IMR-90 (cell line): ENCODE measurements at regions not wholly inside any gene's neighbourhood (a gene's known extent, or its start where the extent isn't known, plus 50 kb on each side); places are given as distances from the start of the nearest gene placed in this dataset.

Source experiments
- ATAC-seq: fragments of 200-7000 bp; cut with Tn5 transposase; 2 replicates; pipeline ENCODE4 v1.9.1; 2020; ENCODE audit warnings: low read depth, mild to moderate bottlenecking, moderate library complexity
- BruUV-seq: library from RNA; stranded (reverse); fragments of 400-500 nt; replicated peaks from 2 replicates; lab custom pipeline; 2021; lab: Mats Ljungman, UMichigan
- CTCF ChIA-PET: fragments of 300-600 bp; formaldehyde crosslinking; extraction: SDS; loops from one replicate; lab custom pipeline; 2021; ENCODE audit warnings: antibody characterized with exemption; lab: Yijun Ruan, JAX
- POLR2A ChIA-PET: fragments of 300-600 bp; sonication (Branson Sonifier 250); formaldehyde crosslinking; loops from one replicate; lab custom pipeline; 2022; ENCODE audit warnings: antibody characterized with exemption; ENCODE audit not compliant: unreplicated experiment; lab: Charles Lee
- DNase-seq: peaks from one replicate; pipeline ENCODE4 v3.0.0; 2013
- H2AFZ ChIP-seq: replicated peaks from 2 replicates; pipeline ENCODE3; 2013; ENCODE audit warnings: low read length, mild to moderate bottlenecking; ENCODE audit not compliant: poor library complexity
- H2AK5ac ChIP-seq: 2 replicates; pipeline ENCODE4 v1.6.1; 2013; ENCODE audit warnings: low read depth, low read length, inconsistent platforms
- H2AK9ac ChIP-seq: replicated peaks from 2 replicates; pipeline ENCODE3; 2013; ENCODE audit warnings: mild to moderate bottlenecking, low read depth, low read length, moderate library complexity; ENCODE audit not compliant: poor library complexity
- H2BK120ac ChIP-seq: 2 replicates; pipeline ENCODE4 v1.6.1; 2013; ENCODE audit warnings: low read depth, low read length, inconsistent platforms
- H2BK15ac ChIP-seq: 3 replicates; pipeline ENCODE4 v1.6.1; 2013; ENCODE audit warnings: low read depth, low read length, inconsistent platforms
- H2BK20ac ChIP-seq: 2 replicates; pipeline ENCODE4 v1.6.1; 2013; ENCODE audit warnings: low read depth, mild to moderate bottlenecking, inconsistent platforms, low read length, moderate library complexity
- H2BK5ac ChIP-seq: 2 replicates; pipeline ENCODE4 v1.6.1; 2013; ENCODE audit warnings: mild to moderate bottlenecking, low read depth, low read length, inconsistent platforms; ENCODE audit not compliant: poor library complexity, severe bottlenecking
- H3K14ac ChIP-seq: replicated peaks from 2 replicates; pipeline ENCODE4 v1.6.1; 2013; ENCODE audit warnings: low read depth, low read length, inconsistent platforms
- H3K18ac ChIP-seq: 2 replicates; pipeline ENCODE4 v1.6.1; 2013; ENCODE audit warnings: low read depth, low read length, control low read depth
- H3K23ac ChIP-seq: 2 replicates; pipeline ENCODE4 v1.6.1; 2013; ENCODE audit warnings: low read depth, low read length, inconsistent platforms
- H3K27ac ChIP-seq: 2 replicates; pipeline ENCODE4 v1.5.1; 2013; ENCODE audit warnings: mild to moderate bottlenecking, control low read depth, low read length; ENCODE audit not compliant: insufficient read depth
- H3K27me3 ChIP-seq: 2 replicates; pipeline ENCODE4 v1.6.1; 2013; ENCODE audit warnings: low read length; ENCODE audit not compliant: control insufficient read depth, insufficient read depth
- H3K36me3 ChIP-seq: 2 replicates; pipeline ENCODE4 v1.6.1; 2013; ENCODE audit warnings: low read length, mixed read lengths; ENCODE audit not compliant: control insufficient read depth, insufficient read depth
- H3K4ac ChIP-seq: 2 replicates; pipeline ENCODE4 v1.6.1; 2013; ENCODE audit warnings: low read depth, low read length, inconsistent platforms
- H3K4me1 ChIP-seq: 2 replicates; pipeline ENCODE4 v1.6.1; 2013; ENCODE audit warnings: low read length, mixed read lengths; ENCODE audit not compliant: control insufficient read depth, insufficient read depth
- H3K4me2 ChIP-seq: 2 replicates; pipeline ENCODE4 v1.6.1; 2013; ENCODE audit warnings: low read depth, mild to moderate bottlenecking, control low read depth, low read length, moderate library complexity
- H3K4me3 ChIP-seq: 2 replicates; pipeline ENCODE4 v1.5.1; 2013; ENCODE audit warnings: low read depth, mild to moderate bottlenecking, control low read depth, low read length, moderate library complexity; ENCODE audit not compliant: insufficient read depth
- H3K56ac ChIP-seq: 2 replicates; pipeline ENCODE4 v1.6.1; 2013; ENCODE audit warnings: low read length, inconsistent platforms; ENCODE audit not compliant: insufficient read depth; ENCODE audit errors: extremely low read depth
- H3K79me1 ChIP-seq, 2 experiments: 2 replicates each; pipeline ENCODE4 v1.6.1; 2013; ENCODE audit warnings: low read length in 2 of 2, inconsistent platforms in 1 of 2, low read depth in 1 of 2
- H3K9ac ChIP-seq: 2 replicates; pipeline ENCODE4 v1.6.1; 2013; ENCODE audit warnings: low read depth, low read length, control low read depth
- H3K9me1 ChIP-seq: 2 replicates; pipeline ENCODE4 v1.6.1; 2013; ENCODE audit warnings: low read length, inconsistent platforms; ENCODE audit not compliant: insufficient read depth
- H3K9me3 ChIP-seq: 2 replicates; pipeline ENCODE4 v1.6.1; 2013; ENCODE audit warnings: low read length; ENCODE audit not compliant: control insufficient read depth, insufficient read depth
- H4K20me1 ChIP-seq: 2 replicates; pipeline ENCODE4 v1.6.1; 2013; ENCODE audit warnings: low read length, inconsistent platforms; ENCODE audit not compliant: insufficient read depth
- H4K5ac ChIP-seq: 2 replicates; pipeline ENCODE4 v1.6.1; 2013; ENCODE audit warnings: mild to moderate bottlenecking, low read depth, low read length, control low read depth
- H4K8ac ChIP-seq, 2 experiments: 2 replicates each; pipeline ENCODE4 v1.6.1; 2013; ENCODE audit warnings: low read depth in 2 of 2, low read length in 2 of 2, control low read depth in 1 of 2, inconsistent platforms in 1 of 2
- H4K91ac ChIP-seq: 2 replicates; pipeline ENCODE4 v1.6.1; 2013; ENCODE audit warnings: low read depth, low read length, inconsistent platforms; ENCODE audit not compliant: insufficient read depth
- FOS ChIP-seq: fragments of 150-350 bp; IDR thresholded peaks from 2 replicates; pipeline ENCODE4 v1.6.1; 2016; ENCODE audit warnings: low read depth, low read length
- MAFK ChIP-seq: IDR thresholded peaks from 2 replicates; pipeline ENCODE4 v1.6.1; 2012; ENCODE audit warnings: low read depth, low read length, improper control_type of control experiment
- USF2 ChIP-seq: fragments of 150-350 bp; IDR thresholded peaks from 2 replicates; pipeline ENCODE4 v1.6.1; 2017; ENCODE audit warnings: mild to moderate bottlenecking, antibody characterized with exemption, low read length, low read depth
- WGBS, 2 experiments: methylation state at CpG; one replicate each; pipeline versions ENCODE4 v1.1.5 to v1.1.7; 2013; ENCODE audit warnings: missing lambda C conversion rate in 2 of 2; ENCODE audit not compliant: insufficient read length in 1 of 2; ENCODE audit errors: extremely low coverage in 2 of 2; 5-methylcytosine and 5-hydroxymethylcytosine counted together
- dilution Hi-C: fragments of 300-500 bp; cut with HindIII; formaldehyde crosslinking; loops from one replicate; pipeline ENCODE4 v1.14.3; 2018; ENCODE audit warnings: low sequenced_read_pairs; ENCODE audit not compliant: unreplicated experiment
- in situ Hi-C: fragments of 300-500 bp; cut with MboI; formaldehyde crosslinking; loops from 3 replicates; pipeline ENCODE4 v1.14.3; 2019; ENCODE audit warnings: low sequenced_read_pairs, inconsistent platforms, mixed read lengths
- intact Hi-C: fragments of 100-400 bp; cut with micrococcal nuclease; formaldehyde crosslinking; loops from 2 replicates; pipeline ENCODE4 v1.10.0; 2022

DNA sequence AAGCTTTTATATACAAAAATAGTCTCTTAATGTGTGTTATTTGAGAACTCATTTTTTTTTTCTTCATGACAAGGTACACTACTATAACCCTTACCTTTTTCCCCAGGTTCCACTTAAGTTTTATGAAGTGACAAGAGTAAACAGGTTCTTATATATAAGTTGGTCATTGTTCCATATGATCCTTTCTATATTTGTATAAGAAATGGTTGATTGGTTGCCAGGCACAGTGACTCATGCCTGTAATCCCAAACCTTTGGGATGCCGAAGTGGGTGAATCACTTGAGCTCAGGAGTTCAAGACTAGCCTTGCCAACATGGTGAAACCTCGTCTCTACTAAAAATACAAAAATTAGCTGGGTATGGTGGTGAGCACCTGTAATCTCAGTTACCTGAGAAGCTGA lies 108.3 kb downstream of the PCSK1 start:
- no TSS peak for BruUV-seq
- Histone ChIP-seq H3K4me1 (peaks cover 16% of the 10 kb centered on the region; the same call in 1 of the 2 replicates), H2AFZ (no peak overlapping the region), H2BK5ac (peak overlapping the region; percentile 90), H3K79me1 (no peaks in the 10 kb centered on the region; a peak in 1 of 4 replicates), H4K91ac (no peak overlapping the region), H4K8ac (peak overlapping the region in 1 of 2 experiments; percentile 35; a peak in 2 of 4 replicates), H3K4ac (peak overlapping the region; percentile 86), H4K5ac (peak overlapping the region; percentile 44), H2BK15ac (peak overlapping the region; percentile 57; the same call in 1 of the 3 replicates), H4K20me1 (no peaks in the 10 kb centered on the region), H3K14ac (no peak overlapping the region), H2AK9ac (no peak overlapping the region), H3K4me2 (no peak overlapping the region; the same call in 1 of the 2 replicates), H3K4me3 (no peak overlapping the region), H3K9me1 (peaks cover 5% of the 10 kb centered on the region; the same call in 1 of the 2 replicates), H2AK5ac (0 out of 2 replicates have a peak overlapping the region, but pooled peaks have one; percentile 29), H3K18ac (peak overlapping the region; percentile 48), H3K56ac (no peak overlapping the region), H3K9ac (no peak overlapping the region), H3K27me3 (no peaks in the 10 kb centered on the region), H3K9me3 (no peaks in the 10 kb centered on the region), H2BK120ac (peak overlapping the region; percentile 61; the same call in 1 of the 2 replicates), H3K23ac (no peak overlapping the region), H3K36me3 (no peaks in the 10 kb centered on the region), H3K27ac (peak overlapping the region; percentile 39), H2BK20ac (peak overlapping the region; percentile 75; the same call in 1 of the 2 replicates)
- no peak for TF ChIP-seq USF2
- TF ChIP-seq MAFK = no peak
- TF ChIP-seq FOS = peak; percentile 84
- intact Hi-C loops (no loop called here), in situ Hi-C loops (loop anchor here (5.0 to 25.0 kb wide), 2 partner anchors 367 to 687 kb away; partner anchors contain the start of gene RFESD), dilution Hi-C loops (no loop called here)
- ChIA-PET POLR2A (interaction anchor here (0.6 to 0.9 kb wide), 2 partner anchors 367 to 399 kb away, joined by 3 to 14 read pairs; no protein-coding TSS in a partner anchor), CTCF (interaction anchor here (0.6 to 0.7 kb wide), 2 partner anchors 277 to 661 kb away, joined by 3 to 4 read pairs; no protein-coding TSS in a partner anchor)
- DNase-seq (peak; percentile 96), ATAC-seq (peak; percentile 58)
- WGBS, 2 experiments = no CpG with 5 or more reads among the region's 2 CpGs
